Prostate gland (tissue), 1 donor: ENCODE measurements at regions not wholly inside any gene's neighbourhood (a gene's known extent, or its start where the extent isn't known, plus 50 kb on each side); places are given as distances from the start of the nearest gene placed in this dataset.

ENCODE experiments used
- POLR2A ChIP-seq: fragments of 450-650 bp; IDR thresholded peaks from one replicate; pipeline ENCODE4 v1.6.1; 2016; ENCODE audit warnings: antibody characterized with exemption, mild to moderate bottlenecking
- POLR2AphosphoS5 ChIP-seq: sonication (generic); formaldehyde crosslinking; IDR thresholded peaks from one replicate; pipeline ENCODE4 v1.6.1; 2017; ENCODE audit warnings: antibody characterized with exemption

- no peak for TF ChIP-seq POLR2AphosphoS5
- TF ChIP-seq POLR2A, result no peak
Observed at GRCh38 chr6:91268941-91269340, 682.1 kb upstream of the MAP3K7 start.
